ENCODE measurements at regions not wholly inside any gene's neighbourhood (a gene's known extent, or its start where the extent isn't known, plus 50 kb on each side); places are given as distances from the start of the nearest gene placed in this dataset.

DNA sequence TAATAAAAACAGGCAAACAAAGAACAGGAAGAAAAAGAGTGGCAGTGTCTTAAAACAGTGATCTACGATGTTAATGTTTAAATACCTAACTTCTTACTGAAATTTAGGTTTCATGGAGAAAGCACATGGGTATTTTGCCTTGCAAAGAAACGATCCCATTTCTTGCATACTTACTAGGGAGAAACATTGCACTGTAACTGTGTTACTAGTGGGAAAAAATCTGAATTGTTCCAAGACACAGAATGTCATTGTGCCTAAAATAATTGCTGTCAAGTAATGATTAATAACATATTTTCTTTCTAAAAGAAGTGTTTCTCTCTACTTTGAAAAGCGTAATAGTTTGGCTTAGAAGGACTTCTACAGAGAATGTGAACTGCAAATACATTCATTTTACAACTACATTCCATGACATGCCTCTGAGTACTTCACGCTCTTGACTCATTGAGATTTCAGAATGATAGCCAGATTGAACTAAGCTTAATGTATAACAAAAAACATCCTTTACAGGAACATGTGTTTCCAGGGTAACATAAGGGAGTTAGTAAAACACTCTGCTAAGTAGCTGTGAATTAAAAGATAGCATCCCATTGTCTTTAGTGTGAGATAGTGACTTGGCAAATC lies 256.2 kb upstream of the CPNE8 start:
- no peak overlapping the region for H3K27ac ChIP-seq
- TF ChIP-seq, protein P1, sequence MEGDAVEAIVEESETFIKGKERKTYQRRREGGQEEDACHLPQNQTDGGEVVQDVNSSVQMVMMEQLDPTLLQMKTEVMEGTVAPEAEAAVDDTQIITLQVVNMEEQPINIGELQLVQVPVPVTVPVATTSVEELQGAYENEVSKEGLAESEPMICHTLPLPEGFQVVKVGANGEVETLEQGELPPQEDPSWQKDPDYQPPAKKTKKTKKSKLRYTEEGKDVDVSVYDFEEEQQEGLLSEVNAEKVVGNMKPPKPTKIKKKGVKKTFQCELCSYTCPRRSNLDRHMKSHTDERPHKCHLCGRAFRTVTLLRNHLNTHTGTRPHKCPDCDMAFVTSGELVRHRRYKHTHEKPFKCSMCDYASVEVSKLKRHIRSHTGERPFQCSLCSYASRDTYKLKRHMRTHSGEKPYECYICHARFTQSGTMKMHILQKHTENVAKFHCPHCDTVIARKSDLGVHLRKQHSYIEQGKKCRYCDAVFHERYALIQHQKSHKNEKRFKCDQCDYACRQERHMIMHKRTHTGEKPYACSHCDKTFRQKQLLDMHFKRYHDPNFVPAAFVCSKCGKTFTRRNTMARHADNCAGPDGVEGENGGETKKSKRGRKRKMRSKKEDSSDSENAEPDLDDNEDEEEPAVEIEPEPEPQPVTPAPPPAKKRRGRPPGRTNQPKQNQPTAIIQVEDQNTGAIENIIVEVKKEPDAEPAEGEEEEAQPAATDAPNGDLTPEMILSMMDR (conservative IDR thresholded peaks at IDR 0.05) = no peak

- H3K27ac ChIP-seq = no peak overlapping the region
Measured at GRCh38 chr12:39157696-39158342, 252.4 kb upstream of the CPNE8 start.

GRCh38 chr12:39145175-39145999 lies 240.0 kb upstream of the CPNE8 start:
- TF ChIP-seq, protein P1 (conservative IDR thresholded peaks at IDR 0.05) = no peak
- no peak overlapping the region for H3K27ac ChIP-seq

More at GRCh38 chr12:39157696-39158342, 252.4 kb upstream of the CPNE8 start:
- TF ChIP-seq, protein P1 (conservative IDR thresholded peaks at IDR 0.05) = no peak

DNA sequence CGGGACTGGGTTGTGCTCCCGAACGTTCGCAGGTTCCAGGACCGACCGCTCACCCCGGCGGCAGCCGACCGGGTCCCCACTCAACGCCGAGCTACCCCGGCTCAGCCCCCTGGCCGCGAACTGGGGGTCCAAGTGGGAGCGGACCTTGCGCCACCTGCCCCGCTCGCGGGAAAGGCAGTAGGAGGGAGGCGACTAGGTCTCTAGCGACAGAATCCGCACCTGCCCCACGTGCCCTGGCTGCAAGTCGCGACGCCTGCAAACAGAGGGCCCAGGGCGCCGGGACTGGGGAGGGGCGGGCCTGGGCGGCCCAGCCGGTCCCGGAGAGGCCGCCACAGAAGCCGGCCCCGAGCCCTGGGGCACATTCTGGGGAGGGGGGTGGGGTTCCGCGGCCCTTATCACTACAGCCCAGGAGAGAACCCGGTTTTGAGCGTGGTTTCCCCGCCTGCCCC lies 239.2 kb upstream of the CPNE8 start:
- H3K27ac ChIP-seq = no peak overlapping the region
- TF ChIP-seq, protein P1 (conservative IDR thresholded peaks at IDR 0.05) = no peak

DNA sequence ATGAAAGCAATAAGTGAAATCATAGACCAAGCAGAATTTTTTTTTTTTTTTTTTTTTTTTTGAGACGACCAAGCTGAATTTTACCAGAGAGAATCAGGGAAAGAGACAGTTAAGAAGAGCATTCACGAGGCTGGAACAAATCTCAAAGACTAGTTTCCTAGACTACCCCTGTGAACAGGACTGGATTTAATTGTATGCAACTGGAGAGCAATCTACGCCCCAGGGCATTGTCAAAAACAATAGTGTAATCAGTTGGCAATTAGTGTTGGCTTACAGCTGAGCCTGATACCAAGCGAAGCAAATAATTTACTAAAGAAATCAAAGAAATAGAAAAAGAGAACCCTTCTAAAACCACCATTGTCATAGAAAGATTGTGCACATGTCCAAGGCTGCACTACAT lies 232.9 kb upstream of the CPNE8 start:
- no peak overlapping the region for H3K27ac ChIP-seq
- TF ChIP-seq, protein P1 (conservative IDR thresholded peaks at IDR 0.05) = no peak

GRCh38 chr12:39127401-39127800 lies 222.0 kb upstream of the CPNE8 start:
- TF ChIP-seq, protein P1 (conservative IDR thresholded peaks at IDR 0.05) = no peak
- peak overlapping the region; percentile 5; the same call in 1 of the 2 replicates for H3K27ac ChIP-seq

- H3K27ac ChIP-seq = peak overlapping the region; percentile 49
- TF ChIP-seq, protein P1 (conservative IDR thresholded peaks at IDR 0.05) = no peak
Measured at GRCh38 chr12:39125566-39125965, 220.2 kb upstream of the CPNE8 start.
